ENCODE measurements at regions not wholly inside any gene's neighbourhood (a gene's known extent, or its start where the extent isn't known, plus 50 kb on each side); places are given as distances from the start of the nearest gene placed in this dataset.

- no peak for TF ChIP-seq RAD21 (conservative IDR thresholded peaks at IDR 0.05)
- no peak for TF ChIP-seq EP300 (conservative IDR thresholded peaks at IDR 0.05; ENCODE audit: poor library complexity, severe bottlenecking)
- TF ChIP-seq SMC3 (conservative IDR thresholded peaks at IDR 0.05; ENCODE audit: poor library complexity): no peak
- no peak for TF ChIP-seq CTCF (IDR thresholded peaks at IDR 0.05; ENCODE audit: poor library complexity, severe bottlenecking)
- TF ChIP-seq EZH2 (IDR thresholded peaks at IDR 0.05; ENCODE audit: borderline replicate concordance, insufficient read depth, low read length, poor library complexity, severe bottlenecking): no peak
- TF ChIP-seq POLR2AphosphoS5 (IDR thresholded peaks at IDR 0.05): no peak
- no peak for TF ChIP-seq REST (IDR thresholded peaks at IDR 0.05; ENCODE audit: borderline replicate concordance)
These were observed 339.0 kb upstream of the ZFP64 start for GRCh38 chr20:52530571-52530970.
